GM19438 (cell line): ENCODE measurements at regions not wholly inside any gene's neighbourhood (a gene's known extent, or its start where the extent isn't known, plus 50 kb on each side); places are given as distances from the start of the nearest gene placed in this dataset.

Experiments
- ATAC-seq: cut with Tn5 transposase; IDR thresholded peaks from one replicate; pipeline ENCODE4 v1.9.1; 2021; ENCODE audit warnings: low read depth; ENCODE audit not compliant: unreplicated experiment

DNA sequence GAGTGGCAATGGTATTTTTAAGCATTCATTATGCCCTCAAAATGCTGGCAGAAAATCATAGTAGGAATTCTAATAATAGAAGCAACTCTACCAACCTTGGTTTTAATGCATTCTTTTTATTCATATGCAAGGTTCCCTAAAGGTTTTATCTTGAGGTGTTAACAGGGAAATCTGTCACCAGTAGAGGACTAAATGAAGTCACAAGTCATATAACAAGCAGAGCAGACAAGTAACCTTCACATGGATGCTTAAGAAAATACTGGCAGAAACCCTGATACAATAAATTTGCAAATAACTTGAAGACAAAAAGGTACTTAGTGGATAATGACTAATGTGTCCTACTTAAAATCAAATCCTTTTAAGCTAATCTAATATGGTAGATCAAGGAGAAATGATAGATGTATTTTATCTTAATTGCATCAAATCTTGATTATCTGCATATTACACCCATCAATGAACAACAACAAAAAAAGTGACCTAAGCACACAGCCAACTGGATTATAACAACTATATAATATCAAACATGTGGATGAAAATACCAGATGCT, 73.3 kb downstream of the RFC3 start:
- no peak for ATAC-seq

DNA sequence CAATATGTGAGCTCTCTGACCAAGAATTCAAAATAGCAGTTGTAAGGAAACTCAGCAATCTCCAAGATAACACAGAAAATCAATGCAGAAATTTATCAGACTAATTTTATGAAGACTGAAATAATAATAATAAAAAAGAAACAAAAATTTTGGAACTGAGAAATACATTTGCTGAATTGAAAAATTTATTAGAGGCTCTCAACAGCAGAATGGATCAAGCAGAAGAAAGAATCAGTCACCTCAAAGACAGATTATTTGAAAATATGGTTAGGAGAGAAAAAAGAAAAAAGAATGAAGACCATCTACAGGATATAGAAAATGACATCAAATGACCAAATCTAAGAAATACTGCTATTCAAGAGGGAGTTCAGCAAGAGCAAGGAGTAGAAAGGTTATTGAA, 75.6 kb downstream of the RFC3 start:
- no peak for ATAC-seq

DNA sequence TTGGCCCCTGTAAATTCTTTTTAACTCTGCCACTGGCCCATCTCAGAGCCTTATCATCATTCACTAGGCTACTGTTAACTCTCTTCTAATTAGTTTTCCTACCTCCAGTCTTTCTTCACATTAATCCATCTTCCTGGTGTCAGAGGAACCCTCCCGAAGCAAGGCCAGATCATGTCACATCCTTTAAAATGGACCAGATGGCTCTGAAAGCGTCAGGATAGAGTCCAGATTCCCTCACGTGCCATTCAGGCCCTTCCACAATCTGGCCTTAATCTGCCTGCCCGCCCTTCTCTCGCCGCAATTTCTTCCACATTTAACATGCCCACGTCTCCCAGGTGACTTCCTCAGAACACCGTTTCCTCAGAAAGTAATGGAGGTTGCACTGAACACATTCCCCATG, 86.5 kb downstream of the RFC3 start:
- ATAC-seq, result no peak

DNA sequence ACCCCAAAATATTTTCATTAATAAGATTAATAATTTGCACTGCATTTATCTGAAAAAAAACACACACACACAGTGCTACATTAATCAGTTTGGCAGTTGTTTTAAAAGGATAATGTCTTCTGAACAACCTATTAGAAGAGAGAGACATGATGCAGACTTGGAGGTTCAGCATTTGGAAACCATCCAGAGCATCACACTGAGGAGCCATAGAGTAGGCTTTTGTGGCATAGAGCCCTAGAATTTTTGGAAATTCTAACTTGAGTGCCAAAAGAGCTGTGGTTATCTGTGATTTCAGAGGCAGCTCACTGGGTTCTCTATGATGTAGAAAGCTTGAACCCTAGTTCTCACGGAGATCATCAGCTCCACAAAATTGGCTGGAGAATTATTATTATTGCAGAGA, 90.2 kb downstream of the RFC3 start:
- no peak for ATAC-seq

DNA sequence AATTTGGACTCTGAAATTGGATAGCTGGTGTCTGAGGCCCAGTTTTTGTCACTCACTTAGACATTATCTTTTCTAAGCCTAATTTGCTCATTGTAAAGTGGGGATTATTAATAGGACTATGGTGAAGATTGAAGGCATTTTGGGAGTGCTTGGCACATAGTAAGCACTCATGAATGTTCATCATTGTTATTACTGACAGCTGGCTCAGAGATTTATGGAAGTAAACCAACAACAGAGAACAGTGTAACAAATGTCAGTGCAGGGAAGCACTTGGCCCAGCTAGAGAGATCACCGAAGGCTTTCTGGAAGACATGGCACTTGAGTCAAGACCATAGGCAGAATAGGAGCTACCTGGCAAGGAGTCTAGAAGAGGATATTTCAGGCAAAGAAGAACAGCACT, 92.3 kb downstream of the RFC3 start:
- no peak for ATAC-seq

DNA sequence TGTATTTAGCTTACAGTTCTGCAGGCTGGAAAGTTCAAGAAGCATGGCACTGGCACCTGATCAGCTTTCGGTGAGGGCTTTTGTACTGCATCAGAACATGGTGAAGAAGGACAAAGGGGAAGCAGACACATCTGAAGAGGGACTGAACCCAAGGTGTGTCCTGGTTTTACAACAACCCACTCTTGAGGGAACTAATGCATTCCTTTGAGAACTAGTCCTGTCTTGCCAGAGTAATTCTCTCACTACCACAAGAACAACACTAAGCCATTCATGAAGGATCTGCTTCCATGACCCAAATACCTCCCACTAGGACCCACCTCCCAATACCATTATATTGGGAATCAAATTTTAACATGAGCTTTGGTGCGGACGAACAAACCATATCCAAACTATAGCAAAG, 93.6 kb downstream of the RFC3 start:
- ATAC-seq, result no peak

DNA sequence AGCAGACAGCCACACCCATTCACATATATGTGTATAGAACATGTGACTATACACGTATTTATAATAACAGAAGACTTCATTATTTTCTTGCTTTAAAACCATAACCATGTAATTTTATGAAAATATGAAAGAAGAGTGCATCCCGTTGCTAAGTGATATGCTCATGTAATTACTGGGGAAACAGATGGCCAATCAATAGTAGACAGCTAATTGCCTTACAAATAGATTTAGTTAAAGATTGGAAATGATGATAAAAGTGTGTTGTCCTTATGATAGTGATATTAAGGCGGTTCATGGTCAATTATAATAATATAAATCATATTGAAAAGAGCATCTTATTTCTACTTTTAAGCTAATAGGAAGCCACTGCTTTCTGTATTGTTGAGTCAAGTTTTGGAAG, 95.9 kb downstream of the RFC3 start:
- ATAC-seq, result no peak

DNA sequence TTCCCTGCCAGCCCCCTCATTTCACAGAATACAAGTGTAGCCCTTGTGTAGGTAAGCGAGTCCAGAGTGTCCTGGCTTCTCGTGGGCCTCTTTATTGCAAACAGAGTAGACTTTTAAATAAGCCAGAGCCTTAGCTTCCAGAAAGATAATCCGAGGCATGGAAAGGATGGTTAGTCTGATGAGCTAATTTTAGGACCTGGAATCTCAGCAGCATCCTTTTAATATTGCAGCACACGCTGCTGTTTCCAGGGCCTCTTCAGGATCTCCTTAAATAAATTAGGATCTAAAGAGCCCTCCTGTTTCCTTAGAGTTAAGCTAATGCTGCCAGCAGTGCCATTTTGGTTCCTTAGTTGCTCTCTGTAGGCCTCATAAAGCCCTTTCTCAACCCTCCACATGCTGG, 99.2 kb downstream of the RFC3 start:
- no peak for ATAC-seq

DNA sequence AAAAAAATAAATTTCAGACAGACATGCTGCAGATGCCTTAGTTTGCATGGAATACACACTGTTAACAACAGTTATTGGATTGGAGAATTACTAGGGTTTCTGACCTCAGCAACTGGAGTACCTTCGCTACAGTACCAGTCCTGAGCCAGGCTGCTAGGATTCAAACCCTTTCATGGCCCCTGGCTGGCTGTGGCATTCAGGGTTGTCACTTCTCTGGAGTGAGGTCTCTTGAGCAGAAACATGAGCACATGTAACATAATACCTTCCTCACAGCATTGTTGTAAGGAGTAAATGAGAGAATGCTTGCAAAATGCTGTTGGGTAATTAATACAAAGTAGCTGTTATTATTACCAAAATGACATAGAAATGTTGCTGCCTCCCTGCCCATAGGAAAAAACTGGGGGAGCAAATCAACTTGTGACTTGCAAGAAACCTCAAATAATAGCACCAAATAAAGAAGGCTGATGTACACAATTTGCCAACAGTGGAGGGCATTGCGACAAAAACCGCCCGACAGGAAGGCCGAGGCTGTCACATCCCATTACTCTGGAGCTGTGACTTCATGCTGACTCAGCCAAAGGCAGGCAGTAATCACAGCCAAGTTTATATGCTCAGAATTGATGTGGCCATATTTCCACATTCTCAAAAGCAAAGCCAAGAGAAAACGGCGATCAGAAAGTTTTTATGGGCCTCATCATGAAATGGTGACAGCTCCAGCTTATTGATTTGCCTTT, 100.4 kb downstream of the RFC3 start:
- ATAC-seq, result no peak

DNA sequence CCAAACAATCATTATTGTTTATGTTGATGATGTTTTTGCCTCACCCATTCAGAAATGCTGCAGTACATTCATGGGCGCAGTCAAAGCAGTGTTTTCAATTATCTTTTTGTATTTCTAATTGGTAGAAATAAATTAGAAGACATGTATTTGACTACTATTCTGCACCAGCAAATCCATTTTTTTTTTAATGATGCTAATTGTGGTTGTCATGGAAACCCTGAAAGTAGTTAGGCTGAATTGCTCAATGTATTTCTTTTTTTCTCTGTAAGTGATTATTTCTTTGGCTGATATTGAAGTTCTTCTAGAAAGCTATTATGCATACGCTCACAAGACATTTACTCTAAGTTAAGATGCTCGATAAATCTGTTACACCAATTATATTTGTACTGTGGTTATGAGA, 101.2 kb downstream of the RFC3 start:
- no peak for ATAC-seq

DNA sequence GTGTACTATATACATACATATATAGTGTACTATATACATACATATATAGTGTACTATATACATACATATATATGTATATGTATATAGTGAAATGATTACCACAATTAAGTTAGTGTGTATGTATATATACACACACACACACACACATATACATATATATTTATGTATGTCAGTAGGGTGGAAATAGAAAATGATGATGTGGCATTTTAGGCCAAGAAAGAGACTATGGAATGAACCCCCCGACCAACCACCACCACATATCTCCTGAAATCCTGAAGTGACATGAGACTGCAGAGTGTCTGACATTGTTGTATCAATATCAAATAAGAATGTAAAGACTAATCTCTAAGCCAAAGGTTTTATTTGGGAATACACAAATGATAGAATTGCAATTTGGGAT, 107.6 kb downstream of the RFC3 start:
- ATAC-seq, result no peak

DNA sequence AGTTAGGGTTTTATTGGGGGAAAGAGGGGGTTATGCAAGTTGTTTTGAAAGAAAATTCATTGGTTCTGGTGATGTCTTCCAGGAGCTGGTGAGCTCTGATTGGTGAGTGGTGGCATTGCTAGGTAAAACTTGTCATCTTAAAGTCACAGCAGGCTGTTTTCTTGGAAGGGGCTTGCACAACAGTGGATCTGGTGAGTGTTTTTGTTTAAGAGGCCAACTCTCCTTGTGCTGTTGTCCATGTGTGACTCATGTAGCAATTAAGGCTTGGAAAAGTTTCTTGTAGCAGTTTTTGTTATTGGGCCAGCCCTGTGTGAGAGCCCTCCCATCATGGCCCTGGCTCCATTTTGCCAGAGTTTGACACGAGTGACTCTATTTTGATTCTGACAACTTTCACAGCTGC, 109.4 kb downstream of the RFC3 start:
- ATAC-seq, result no peak

DNA sequence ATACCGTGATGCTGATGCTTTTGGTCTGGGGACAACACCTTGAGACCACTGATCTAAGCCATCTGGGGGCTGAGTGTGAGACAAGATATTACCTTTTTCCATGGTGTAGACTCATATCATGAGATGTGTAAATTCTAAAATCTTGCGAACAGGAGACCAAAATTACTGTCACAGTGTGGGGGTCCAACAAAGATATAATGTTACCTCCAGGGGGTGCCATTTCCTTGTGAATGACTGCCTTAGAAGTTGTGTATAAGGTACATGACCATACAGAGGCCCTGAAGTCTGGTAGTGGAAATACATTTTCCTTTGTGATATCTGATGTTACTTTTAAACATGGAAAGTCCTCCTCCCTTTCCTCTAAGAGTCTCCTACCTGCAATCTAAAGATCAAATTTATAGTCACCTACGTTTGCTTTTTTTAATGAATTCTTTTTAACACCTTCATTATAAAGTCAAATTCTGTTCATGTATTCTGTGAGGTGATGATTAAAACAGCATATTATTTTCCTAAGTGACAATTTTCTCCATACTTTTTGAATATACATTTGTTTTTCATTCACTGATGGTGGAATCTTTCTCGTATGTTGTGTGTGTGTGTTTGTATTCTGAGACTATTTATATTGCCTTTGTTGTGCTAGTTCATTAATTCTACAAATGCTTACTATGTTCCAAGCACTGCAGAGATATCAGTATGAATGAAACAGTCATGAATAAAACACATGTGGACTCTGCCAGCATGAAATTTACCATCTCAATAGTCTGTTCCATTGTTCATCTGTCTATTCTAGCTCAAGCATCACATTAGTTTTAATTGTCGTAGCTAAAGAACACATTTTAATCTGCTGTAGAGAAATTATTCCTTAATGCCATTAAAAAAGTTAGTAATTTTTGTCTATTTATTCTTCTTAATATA, 113.7 kb downstream of the RFC3 start:
- ATAC-seq, result peak; percentile 67

DNA sequence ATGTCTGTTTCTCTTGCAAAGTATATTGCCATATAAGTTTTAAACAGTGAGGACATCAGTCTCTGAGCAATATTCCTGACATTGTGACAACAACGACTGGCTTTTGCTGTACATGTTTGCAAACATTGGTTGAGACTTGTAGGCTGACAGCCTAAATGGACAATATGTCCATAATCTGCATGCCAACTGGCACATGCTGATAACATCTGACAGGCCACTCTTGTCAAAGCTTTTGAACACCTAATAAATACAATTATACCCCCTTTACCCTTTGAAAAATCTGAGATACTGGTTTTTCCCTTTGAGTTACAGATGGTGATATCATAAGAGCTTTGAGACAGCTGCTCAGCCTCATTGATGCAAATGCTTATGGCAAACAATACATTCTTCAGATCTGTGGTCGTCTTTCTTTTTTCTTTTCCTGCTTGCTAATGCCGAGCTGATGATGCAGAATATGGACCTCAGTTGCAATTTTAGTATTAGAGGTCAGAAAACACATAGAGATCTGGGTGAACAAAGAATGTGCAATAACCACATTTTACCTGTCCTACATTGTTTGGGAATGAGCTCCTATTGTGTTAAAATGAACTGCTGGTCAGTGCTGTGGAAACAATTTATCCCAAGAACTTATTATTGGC, 114.9 kb downstream of the RFC3 start:
- ATAC-seq, result no peak

DNA sequence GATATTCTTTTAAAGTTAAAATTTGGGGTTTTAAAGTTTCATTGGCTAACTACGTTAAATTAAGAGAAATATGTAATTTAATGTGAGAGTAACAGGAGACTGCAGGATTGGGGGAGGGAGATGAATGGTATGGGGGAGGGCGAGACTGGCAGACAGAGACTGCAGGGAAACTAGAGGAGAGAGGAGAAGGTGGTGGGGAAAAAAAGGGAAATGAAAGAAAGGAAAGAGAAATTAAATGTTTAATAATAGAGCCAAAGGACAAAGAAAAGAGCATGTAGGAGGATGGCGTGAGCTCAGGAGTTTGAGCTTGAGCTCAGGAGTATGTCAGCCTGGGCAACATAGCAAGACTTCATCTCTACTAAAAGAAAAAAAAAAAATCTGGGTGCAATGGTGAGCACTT, 115.9 kb downstream of the RFC3 start:
- no peak for ATAC-seq

DNA sequence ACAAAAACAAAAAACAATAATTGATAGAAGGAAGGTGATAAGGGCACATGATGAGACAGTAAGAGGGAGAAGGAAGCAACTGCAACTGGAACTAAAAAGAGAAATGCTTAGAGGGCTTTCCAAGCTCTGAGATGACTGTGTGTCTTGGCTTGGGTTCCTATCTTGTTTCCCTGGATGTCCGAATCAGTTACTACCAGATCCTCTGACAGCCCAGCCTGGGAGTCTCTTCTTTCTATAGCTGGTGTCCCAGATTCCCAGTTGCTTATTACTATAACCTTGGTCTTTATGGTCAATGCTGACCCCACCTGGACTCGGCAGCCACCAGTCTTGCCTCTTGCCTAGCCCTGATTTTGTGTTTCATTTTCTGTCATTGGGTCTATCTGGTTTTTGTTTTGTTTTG, 116.4 kb downstream of the RFC3 start:
- no peak for ATAC-seq

DNA sequence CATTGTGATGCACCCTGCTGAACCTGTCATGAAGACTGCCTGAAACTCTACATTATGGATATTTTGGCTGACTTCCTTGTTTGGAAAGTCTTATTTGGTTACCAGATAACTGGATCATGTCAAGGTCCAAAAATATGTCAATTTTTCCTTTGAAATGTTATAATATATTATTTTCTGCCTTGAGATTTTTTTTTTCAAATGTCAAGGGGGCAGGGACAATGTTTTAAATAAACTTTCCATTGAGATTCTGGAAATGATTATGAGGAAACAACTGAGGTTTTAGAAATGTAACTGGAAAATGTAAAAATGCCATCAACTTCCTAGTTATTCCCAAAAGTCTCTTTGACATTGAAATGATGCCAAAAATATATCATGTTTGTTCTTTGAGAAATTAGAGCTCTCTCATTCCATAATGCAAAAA, 117.0 kb downstream of the RFC3 start:
- no peak for ATAC-seq

DNA sequence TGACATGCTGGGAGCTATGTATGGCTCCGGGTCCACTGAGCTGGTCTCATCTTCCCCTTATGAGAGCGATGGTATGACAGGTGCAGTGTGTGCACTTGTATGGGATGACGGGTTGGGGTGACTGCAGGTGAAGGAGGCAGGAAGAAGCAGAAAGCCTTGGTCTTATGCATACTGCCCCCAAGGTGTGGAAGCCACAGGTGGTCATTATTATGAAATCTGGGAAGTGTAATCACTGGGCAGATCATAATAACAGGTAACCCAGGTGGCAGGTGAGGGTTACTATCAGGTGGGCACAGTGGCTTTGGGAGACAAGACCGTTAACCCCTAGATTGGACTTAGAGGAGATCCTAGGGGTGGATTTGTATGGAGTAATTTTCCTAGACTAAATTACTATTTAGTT, 118.0 kb downstream of the RFC3 start:
- ATAC-seq, result no peak

DNA sequence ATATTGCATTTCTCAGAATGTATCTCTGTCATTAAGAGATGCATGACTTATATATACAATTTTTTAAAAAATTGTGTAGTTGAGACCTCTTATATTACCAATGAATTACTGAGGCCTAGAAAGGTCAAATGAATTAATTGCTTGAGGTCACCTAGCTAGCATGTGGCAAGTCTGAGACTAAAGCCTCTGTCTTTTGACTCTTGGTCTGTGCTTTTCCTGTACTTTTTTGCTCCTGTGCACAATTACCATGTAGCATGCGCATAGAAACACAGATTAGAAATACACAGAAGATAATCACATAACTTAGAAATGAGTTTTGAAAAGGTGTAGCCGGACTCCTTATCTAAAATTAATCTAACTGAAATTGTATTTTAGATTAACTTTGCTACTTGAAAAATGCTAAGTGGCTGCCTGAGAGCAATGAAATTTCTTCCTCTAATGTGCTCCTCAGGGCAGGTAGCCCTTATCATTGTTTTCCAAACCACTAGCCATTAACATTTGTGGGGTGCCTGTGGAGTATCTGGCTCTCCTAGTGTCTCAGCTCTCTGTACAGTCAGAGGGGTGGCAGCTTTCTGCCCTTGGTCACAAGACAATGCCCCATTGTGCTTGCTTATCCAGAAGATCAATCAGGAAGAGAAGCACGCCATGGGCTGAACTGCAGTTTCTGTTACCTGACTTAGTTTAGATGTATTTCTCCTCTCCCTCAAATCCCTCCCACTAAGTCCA, 119.6 kb downstream of the RFC3 start:
- no peak for ATAC-seq

DNA sequence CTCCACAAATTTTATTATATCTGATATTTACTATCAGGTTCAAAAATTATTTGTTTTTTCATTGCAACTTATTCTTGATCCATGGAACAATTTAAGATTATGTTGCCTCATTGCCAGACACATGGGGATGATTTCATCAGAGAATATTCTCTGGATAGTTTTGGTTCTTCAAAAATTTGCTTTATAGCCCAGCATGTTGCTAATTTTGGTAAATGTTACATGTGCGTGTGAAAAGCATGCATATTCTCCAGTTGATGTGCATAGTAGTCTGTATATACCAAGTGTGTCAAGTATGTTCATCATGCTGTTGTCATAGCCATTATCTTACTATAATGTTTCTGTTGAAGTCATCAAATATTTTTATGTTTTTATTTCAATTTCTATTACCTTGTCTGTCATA, 122.3 kb downstream of the RFC3 start:
- no peak for ATAC-seq

DNA sequence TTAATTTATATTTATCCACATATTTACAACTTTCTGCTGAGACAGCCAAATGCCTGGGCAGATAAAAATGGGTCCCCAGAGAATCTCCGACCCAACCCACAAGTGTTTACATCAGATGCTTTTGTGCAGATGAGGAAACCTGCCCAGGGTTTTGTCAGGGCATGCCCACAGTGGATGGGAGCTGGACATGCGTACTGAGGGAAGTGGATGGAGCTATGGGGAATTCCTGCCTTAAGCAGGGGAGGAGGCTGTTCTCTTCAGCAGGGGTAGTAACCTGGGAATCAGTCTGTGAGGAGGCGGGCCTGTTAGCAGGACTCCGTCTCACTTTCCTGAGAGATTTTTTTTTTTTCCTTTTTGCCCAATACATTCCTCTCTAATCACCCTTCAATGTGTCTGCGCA, 122.9 kb downstream of the RFC3 start:
- no peak for ATAC-seq
